ENCODE measurements at regions not wholly inside any gene's neighbourhood (a gene's known extent, or its start where the extent isn't known, plus 50 kb on each side); places are given as distances from the start of the nearest gene placed in this dataset.

GRCh38 chr11:95296621-95297025 is 65.6 kb upstream of the SESN3 start:
- no peak overlapping the region for H3K4me3 ChIP-seq (ENCODE audit: low read depth, low read length)
- no peak for DNase-seq (ENCODE audit: low read depth)
- no peak for TF ChIP-seq CTCF (conservative IDR thresholded peaks at IDR 0.05; ENCODE audit: low read depth, low read length)

- no peak for DNase-seq (ENCODE audit: low read depth)
Observed at GRCh38 chr11:95296165-95296564, 65.2 kb upstream of the SESN3 start.

GRCh38 chr11:95295382-95296149 is 64.6 kb upstream of the SESN3 start:
- no peak overlapping the region for H3K4me3 ChIP-seq (ENCODE audit: low read depth, low read length)
- no peak for TF ChIP-seq CTCF (conservative IDR thresholded peaks at IDR 0.05; ENCODE audit: low read depth, low read length)
- no peak for DNase-seq (ENCODE audit: low read depth)

More at GRCh38 chr11:95296165-95296564, 65.2 kb upstream of the SESN3 start:
- no peak overlapping the region for H3K4me3 ChIP-seq (ENCODE audit: low read depth, low read length)
- TF ChIP-seq CTCF (conservative IDR thresholded peaks at IDR 0.05; ENCODE audit: low read depth, low read length): no peak

- no peak for TF ChIP-seq CTCF (conservative IDR thresholded peaks at IDR 0.05; ENCODE audit: low read depth, low read length)
- no peak for DNase-seq (ENCODE audit: low read depth)
- H3K4me3 ChIP-seq (ENCODE audit: low read depth, low read length): no peak overlapping the region
Observed at GRCh38 chr11:95294701-95295100, 63.7 kb upstream of the SESN3 start.

GRCh38 chr11:95293116-95293515 is 62.1 kb upstream of the SESN3 start:
- H3K4me3 ChIP-seq (ENCODE audit: low read depth, low read length): no peak overlapping the region
- DNase-seq (ENCODE audit: low read depth): no peak
- TF ChIP-seq CTCF (conservative IDR thresholded peaks at IDR 0.05; ENCODE audit: low read depth, low read length): no peak

- DNase-seq (ENCODE audit: low read depth): no peak
- no peak overlapping the region for H3K4me3 ChIP-seq (ENCODE audit: low read depth, low read length)
- TF ChIP-seq CTCF (conservative IDR thresholded peaks at IDR 0.05; ENCODE audit: low read depth, low read length): no peak
Observed at GRCh38 chr11:95291946-95292345, 60.9 kb upstream of the SESN3 start.

Data from epithelial cell of proximal tubule (primary cell).